OCI-LY3 (cell line): ENCODE measurements at regions not wholly inside any gene's neighbourhood (a gene's known extent, or its start where the extent isn't known, plus 50 kb on each side); places are given as distances from the start of the nearest gene placed in this dataset.

Experiments
- EZH2phosphoT487 ChIP-seq: fragments of 200-600 bp; shearing (Covaris generic); IDR thresholded peaks from 2 replicates; pipeline ENCODE4 v1.6.1; 2018; ENCODE audit warnings: antibody characterized with exemption, mixed run types, low read depth
- TF ChIP-seq, protein P1 (sequence below): fragments of 200-600, 300-600 bp; sonication (generic); IDR thresholded peaks from 2 replicates; pipeline ENCODE4 v1.5.1; 2014; ENCODE audit warnings: antibody characterized with exemption, low read length, low read depth

DNA sequence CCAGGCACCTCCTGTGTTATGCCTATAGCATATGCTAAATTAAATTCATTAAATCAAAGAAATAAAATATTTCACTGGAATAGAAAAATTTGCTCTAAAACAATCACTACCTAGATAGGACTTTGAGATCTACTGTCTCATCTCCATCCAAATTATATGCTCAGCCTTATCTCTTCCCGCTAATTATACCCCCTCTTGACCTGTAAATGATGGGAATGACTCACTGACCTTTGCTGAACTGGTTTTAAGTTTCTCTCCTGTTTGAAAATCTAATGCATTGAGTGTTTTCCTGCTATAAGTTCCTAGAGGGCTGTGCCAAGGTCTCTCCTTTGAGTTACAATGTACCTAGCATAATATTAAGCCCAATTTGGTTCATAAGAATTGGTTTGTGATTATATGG is 110.1 kb downstream of the BMP2 start:
- TF ChIP-seq, protein P1, sequence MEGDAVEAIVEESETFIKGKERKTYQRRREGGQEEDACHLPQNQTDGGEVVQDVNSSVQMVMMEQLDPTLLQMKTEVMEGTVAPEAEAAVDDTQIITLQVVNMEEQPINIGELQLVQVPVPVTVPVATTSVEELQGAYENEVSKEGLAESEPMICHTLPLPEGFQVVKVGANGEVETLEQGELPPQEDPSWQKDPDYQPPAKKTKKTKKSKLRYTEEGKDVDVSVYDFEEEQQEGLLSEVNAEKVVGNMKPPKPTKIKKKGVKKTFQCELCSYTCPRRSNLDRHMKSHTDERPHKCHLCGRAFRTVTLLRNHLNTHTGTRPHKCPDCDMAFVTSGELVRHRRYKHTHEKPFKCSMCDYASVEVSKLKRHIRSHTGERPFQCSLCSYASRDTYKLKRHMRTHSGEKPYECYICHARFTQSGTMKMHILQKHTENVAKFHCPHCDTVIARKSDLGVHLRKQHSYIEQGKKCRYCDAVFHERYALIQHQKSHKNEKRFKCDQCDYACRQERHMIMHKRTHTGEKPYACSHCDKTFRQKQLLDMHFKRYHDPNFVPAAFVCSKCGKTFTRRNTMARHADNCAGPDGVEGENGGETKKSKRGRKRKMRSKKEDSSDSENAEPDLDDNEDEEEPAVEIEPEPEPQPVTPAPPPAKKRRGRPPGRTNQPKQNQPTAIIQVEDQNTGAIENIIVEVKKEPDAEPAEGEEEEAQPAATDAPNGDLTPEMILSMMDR, result no peak
- TF ChIP-seq EZH2phosphoT487, result no peak
